OCI-LY1 (cell line): ENCODE measurements at regions not wholly inside any gene's neighbourhood (a gene's known extent, or its start where the extent isn't known, plus 50 kb on each side); places are given as distances from the start of the nearest gene placed in this dataset.

Experiments
- EZH2 ChIP-seq: fragments of 200-600 bp; sonication (generic), shearing (Covaris generic); IDR thresholded peaks from 2 replicates; pipeline ENCODE4 v1.8.0; 2017; ENCODE audit warnings: borderline replicate concordance, mixed run types, mild to moderate bottlenecking, antibody characterized with exemption, low read length, moderate library complexity, mixed read lengths
- TF ChIP-seq, protein P1 (sequence below): fragments of 200-600 bp; sonication (generic), shearing (Covaris generic); IDR thresholded peaks from 2 replicates; pipeline ENCODE4 v1.5.1; 2017; ENCODE audit warnings: mild to moderate bottlenecking, antibody characterized with exemption, low read length, moderate library complexity, mixed read lengths

DNA sequence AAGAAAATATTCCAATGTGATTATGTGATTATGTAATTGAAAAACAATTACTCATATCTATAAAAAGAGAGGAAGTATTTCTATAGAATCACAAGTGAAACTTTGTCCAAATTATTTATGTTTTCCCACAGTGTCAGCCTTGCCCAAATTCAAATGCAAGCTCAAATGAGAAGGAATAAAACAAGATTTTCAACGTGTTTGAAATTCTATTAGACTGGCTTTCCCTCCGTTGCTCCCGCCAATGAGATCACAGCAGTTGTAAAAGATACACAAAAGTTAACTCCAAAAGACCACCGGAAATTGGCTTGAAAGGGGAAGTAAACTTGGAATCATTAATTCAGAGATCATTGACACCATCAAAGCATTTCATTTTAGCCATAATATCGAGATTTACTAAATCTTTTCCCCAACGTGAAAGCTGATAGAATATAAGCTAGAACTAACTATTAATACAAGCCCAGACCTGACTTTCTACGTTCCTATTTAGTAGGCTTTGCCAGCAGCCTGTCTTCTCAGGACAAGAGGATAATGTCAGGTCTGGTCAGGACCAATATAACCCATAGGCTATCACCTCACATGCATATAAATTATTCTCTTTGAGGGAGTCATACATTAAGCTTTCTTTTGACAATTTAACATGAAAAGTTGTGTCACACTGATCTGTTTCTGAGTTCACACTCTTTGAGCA lies 222.6 kb upstream of the CHAC2 start:
- TF ChIP-seq, protein P1, sequence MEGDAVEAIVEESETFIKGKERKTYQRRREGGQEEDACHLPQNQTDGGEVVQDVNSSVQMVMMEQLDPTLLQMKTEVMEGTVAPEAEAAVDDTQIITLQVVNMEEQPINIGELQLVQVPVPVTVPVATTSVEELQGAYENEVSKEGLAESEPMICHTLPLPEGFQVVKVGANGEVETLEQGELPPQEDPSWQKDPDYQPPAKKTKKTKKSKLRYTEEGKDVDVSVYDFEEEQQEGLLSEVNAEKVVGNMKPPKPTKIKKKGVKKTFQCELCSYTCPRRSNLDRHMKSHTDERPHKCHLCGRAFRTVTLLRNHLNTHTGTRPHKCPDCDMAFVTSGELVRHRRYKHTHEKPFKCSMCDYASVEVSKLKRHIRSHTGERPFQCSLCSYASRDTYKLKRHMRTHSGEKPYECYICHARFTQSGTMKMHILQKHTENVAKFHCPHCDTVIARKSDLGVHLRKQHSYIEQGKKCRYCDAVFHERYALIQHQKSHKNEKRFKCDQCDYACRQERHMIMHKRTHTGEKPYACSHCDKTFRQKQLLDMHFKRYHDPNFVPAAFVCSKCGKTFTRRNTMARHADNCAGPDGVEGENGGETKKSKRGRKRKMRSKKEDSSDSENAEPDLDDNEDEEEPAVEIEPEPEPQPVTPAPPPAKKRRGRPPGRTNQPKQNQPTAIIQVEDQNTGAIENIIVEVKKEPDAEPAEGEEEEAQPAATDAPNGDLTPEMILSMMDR, result no peak
- no peak for TF ChIP-seq EZH2
